ENCODE measurements at regions not wholly inside any gene's neighbourhood (a gene's known extent, or its start where the extent isn't known, plus 50 kb on each side); places are given as distances from the start of the nearest gene placed in this dataset.

DNA sequence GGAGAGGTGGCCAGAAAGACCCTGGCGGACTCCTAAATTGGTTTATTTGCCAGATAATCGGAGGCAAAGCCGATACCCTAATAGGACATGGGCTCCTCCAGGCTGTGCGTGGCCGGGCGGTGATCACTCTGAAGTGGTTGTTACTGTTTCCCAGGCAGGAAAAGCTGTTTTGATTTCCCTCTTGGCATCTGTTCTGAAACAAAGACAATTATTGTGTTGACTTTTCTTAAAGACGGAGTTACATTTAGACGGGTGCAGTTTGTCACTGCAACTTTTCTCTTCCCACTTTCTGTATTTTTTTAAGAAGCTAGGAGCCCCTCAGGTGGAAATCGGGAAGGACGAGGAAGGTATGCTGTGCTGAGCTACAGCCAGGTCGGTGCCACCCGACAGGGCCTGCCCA is 1288.4 kb downstream of the BRD1 start:
- TF ChIP-seq, protein P1, sequence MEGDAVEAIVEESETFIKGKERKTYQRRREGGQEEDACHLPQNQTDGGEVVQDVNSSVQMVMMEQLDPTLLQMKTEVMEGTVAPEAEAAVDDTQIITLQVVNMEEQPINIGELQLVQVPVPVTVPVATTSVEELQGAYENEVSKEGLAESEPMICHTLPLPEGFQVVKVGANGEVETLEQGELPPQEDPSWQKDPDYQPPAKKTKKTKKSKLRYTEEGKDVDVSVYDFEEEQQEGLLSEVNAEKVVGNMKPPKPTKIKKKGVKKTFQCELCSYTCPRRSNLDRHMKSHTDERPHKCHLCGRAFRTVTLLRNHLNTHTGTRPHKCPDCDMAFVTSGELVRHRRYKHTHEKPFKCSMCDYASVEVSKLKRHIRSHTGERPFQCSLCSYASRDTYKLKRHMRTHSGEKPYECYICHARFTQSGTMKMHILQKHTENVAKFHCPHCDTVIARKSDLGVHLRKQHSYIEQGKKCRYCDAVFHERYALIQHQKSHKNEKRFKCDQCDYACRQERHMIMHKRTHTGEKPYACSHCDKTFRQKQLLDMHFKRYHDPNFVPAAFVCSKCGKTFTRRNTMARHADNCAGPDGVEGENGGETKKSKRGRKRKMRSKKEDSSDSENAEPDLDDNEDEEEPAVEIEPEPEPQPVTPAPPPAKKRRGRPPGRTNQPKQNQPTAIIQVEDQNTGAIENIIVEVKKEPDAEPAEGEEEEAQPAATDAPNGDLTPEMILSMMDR (IDR thresholded peaks at IDR 0.05 in 2 of 3, conservative IDR thresholded peaks at IDR 0.05 in 1 of 3; ENCODE audit: borderline replicate concordance in 1 of 3, insufficient read depth in 1 of 3, low read depth in 2 of 3, low read length in 2 of 3) = no peak
- TF ChIP-seq YY1 (IDR thresholded peaks at IDR 0.05; ENCODE audit: extremely low read depth, insufficient replicate concordance, low read depth, low read length) (no peak), CEBPB (IDR thresholded peaks at IDR 0.05; ENCODE audit: low read depth) (no peak), ZNF274 (IDR thresholded peaks at IDR 0.05; ENCODE audit: low read depth, low read length) (no peak), SRF (IDR thresholded peaks at IDR 0.05; ENCODE audit: low read depth) (no peak), POLR2AphosphoS5 (IDR thresholded peaks at IDR 0.05; ENCODE audit: low read depth, low read length) (no peak), EZH2 (IDR thresholded peaks at IDR 0.05) (no peak), EZH2phosphoT487 (IDR thresholded peaks at IDR 0.05; ENCODE audit: borderline replicate concordance) (no peak), JUND (IDR thresholded peaks at IDR 0.05) (no peak), POLR2A (IDR thresholded peaks at IDR 0.05; ENCODE audit: borderline replicate concordance, extremely low read depth, insufficient read depth, insufficient read length) (no peak)
